ENCODE measurements at regions not wholly inside any gene's neighbourhood (a gene's known extent, or its start where the extent isn't known, plus 50 kb on each side); places are given as distances from the start of the nearest gene placed in this dataset.

- TF ChIP-seq POLR2AphosphoS2 (conservative IDR thresholded peaks at IDR 0.05; ENCODE audit: low read length): no peak
- TF ChIP-seq JUNB (IDR thresholded peaks at IDR 0.05): no peak
- no peak for TF ChIP-seq CTCF (IDR thresholded peaks at IDR 0.05)
- no peak for TF ChIP-seq USF2 (IDR thresholded peaks at IDR 0.05)
- TF ChIP-seq EP300 (IDR thresholded peaks at IDR 0.05): no peak
- no peak for TF ChIP-seq CHD2 (IDR thresholded peaks at IDR 0.05; ENCODE audit: low read length, partially characterized antibody)
- TF ChIP-seq CEBPB (IDR thresholded peaks at IDR 0.05): no peak
- TF ChIP-seq ELK1 (IDR thresholded peaks at IDR 0.05; ENCODE audit: low read depth, low read length): no peak
Measured at GRCh38 chr1:115893545-115893944, 52.6 kb upstream of the NHLH2 start.
